ENCODE measurements at regions not wholly inside any gene's neighbourhood (a gene's known extent, or its start where the extent isn't known, plus 50 kb on each side); places are given as distances from the start of the nearest gene placed in this dataset.
"Not testable (repeated sequence)": the region's sequence is repeated elsewhere in the genome, so short reads cannot be mapped to it uniquely, and the experiment has no call there.

- DNase-seq = no peak
These were observed 98.5 kb upstream of the PABPC3 start for GRCh38 chr13:24997367-24997967.

GRCh38 chr13:24998433-24998832 is 97.5 kb upstream of the PABPC3 start:
- no peak for DNase-seq

- no peak for DNase-seq
These were observed 94.3 kb upstream of the PABPC3 start for GRCh38 chr13:25001476-25002206.

- not testable (repeated sequence) for DNase-seq
These were observed 93.6 kb upstream of the PABPC3 start for GRCh38 chr13:25002311-25002710.

- not testable (repeated sequence) for DNase-seq
These were observed 91.4 kb upstream of the PABPC3 start for GRCh38 chr13:25004489-25004888.

- DNase-seq = not testable (repeated sequence)
These were observed 90.9 kb upstream of the PABPC3 start for GRCh38 chr13:25005050-25005497.

GRCh38 chr13:25007389-25007788 is 88.5 kb upstream of the PABPC3 start:
- DNase-seq = not testable (repeated sequence)

- DNase-seq = not testable (repeated sequence)
These were observed 81.5 kb upstream of the PABPC3 start for GRCh38 chr13:25014398-25014973.

- DNase-seq = not testable (repeated sequence)
These were observed 78.8 kb upstream of the PABPC3 start for GRCh38 chr13:25017176-25017575.

GRCh38 chr13:25017808-25018728 is 77.9 kb upstream of the PABPC3 start:
- peak; percentile 43 for DNase-seq

- DNase-seq = no peak
These were observed 77.2 kb upstream of the PABPC3 start for GRCh38 chr13:25018729-25019115.

GRCh38 chr13:25019741-25020140 is 76.2 kb upstream of the PABPC3 start:
- DNase-seq = not testable (repeated sequence)

GRCh38 chr13:25024175-25024574 is 71.8 kb upstream of the PABPC3 start:
- no peak for DNase-seq

- no peak for DNase-seq
These were observed 63.8 kb upstream of the PABPC3 start for GRCh38 chr13:25032160-25032559.

- no peak for DNase-seq
These were observed 61.8 kb upstream of the PABPC3 start for GRCh38 chr13:25034173-25034572.

- DNase-seq = no peak
These were observed 58.7 kb upstream of the PABPC3 start for GRCh38 chr13:25037057-25037813.

- no peak for DNase-seq
These were observed 53.6 kb upstream of the PABPC3 start for GRCh38 chr13:25042151-25042865.

- no peak for DNase-seq
These were observed 51.9 kb upstream of the PABPC3 start for GRCh38 chr13:25044071-25044470.

Measured in NCI-H774 (cell line).